Cerebellar cortex (tissue), 1 donor: ENCODE measurements at regions not wholly inside any gene's neighbourhood (a gene's known extent, or its start where the extent isn't known, plus 50 kb on each side); places are given as distances from the start of the nearest gene placed in this dataset.
A peak's percentile ranks its signal among the peaks of the same experiment; 100 is the strongest.

Experiments used
- DNase-seq: peaks from one replicate; pipeline ENCODE4 v3.0.0-alpha.2; 2015; ENCODE audit warnings: low spot score

- no peak for DNase-seq
Measured at GRCh38 chr1:58430421-58431275, 115.9 kb downstream of the OMA1 start.

DNA sequence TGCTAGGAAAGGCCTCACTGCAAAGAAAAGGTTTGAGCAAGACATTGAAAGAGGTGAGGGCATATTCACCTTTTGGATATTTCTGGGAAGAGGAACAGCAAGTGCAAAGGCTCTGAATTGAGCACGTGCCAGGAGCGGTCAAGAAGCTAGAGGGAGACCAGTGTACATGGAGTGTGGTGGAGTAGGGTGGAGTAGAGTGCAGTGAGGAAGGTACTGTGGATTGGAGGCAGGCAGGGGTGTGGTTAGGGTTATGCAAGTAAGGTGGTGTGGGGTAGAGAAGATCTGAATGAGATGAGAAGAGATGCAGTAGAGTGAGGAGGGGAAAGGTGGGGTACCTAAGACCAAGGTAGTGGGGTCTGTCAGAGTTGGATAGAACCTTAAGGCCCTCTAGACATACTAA lies 119.6 kb downstream of the OMA1 start:
- no peak for DNase-seq

DNA sequence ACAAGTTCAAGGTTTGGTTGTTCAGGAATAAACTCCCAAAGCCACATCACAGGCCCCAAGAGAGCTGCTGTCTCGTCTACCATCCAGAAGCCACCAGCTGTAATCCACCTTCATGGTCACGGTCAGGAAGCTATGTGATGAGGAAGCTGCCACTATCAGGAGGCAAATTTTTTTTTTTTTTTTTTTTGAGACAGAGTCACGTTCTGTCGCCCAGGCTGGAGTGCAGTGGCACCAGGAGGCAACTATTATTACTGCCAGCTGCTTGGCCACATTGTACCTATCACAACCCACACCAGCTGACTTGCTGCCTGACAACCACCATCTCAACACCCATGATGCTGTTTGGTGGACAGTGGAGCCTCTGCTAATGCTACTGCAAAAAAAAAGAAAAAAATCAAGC lies 124.1 kb downstream of the OMA1 start:
- no peak for DNase-seq

DNA sequence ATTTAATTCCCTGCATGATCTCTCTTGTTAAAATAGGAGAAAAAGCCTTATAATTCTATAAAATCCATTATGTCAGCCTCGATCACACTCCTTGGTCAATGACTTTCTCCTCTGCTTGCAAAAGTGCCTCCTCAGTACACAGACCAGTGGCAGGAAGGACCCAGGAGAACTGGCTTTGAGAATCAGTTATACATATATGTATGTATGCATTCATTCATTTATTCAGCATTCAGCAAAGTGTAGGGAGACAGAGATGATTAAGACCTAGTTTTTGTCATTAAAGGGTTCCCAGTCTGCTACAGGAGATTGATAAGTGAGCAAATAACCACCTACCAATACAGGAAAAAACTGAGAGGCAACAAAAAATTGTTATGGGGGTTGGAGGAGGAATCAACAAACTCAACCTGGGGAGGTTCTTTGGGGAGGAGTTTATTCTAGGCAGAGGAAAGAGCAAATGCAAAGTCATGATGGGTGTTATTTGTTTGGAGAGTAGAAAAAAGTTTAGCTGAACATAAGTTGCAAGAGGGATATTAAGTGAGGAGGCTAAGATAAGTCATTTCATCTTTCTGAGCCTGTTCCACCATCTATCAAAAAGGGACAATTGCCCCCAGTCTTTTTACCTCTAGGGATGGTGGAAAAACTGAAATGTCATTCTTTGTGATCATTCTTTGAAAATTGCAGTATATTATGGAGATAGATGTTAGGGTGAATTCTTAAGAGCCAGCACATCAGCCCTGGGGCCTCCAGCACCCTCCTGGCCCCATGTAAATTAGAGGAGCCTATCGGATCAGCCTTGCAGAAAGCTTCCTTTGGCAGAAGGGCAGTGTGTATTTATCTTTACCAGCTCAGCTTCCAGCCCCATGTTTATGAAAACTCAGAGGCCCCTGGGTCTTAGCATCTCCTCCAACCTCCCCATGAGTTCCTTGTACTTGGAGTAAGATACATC lies 128.0 kb downstream of the OMA1 start:
- DNase-seq = no peak

DNA sequence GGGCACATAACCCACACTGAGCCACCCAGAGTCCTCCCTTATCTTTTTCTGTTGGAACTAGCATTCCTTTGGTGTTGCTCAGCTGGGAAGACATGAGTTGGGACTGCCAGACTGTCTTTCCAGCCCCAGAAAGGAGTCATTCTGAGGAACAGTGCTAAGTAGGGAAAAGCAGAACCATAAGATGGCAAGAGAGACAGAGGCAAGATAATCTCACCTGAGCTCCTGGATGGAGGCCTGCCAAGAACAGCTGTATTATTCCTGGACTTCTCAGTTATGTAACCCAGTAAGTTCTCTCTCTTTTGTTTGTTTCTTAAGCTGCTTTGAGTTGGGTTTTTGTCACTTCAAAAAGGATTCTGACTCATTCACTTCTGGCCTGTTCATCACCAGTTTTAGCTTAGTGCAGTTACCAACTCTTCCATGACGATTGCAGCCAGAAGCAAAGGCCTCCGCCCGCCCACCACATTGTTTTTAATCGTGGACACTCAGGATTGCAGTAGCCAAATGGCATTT lies 134.4 kb downstream of the OMA1 start:
- no peak for DNase-seq

GRCh38 chr1:58409890-58410289 lies 136.6 kb downstream of the OMA1 start:
- DNase-seq = peak; percentile 9

DNA sequence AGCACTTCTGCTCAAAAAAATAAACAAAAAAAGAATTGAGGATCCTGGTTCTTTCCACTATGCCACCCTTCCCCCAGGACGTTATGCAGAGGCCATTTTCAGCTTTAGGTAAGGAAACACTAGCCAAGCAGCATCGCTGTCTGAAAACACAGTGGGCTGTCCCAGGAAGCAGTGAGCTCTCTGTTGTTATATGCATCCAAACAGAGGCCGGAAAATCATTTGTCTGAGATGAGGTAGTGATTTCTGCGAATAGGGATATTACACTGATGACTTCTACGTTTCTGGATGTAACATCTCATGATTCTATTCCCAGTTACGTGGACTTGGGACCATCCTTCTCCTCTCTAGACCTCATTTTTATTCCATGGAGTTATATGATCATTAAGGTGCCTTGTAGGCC lies 137.2 kb downstream of the OMA1 start:
- DNase-seq = no peak

GRCh38 chr1:58406301-58407071 lies 140.0 kb downstream of the OMA1 start:
- DNase-seq = no peak

- DNase-seq = no peak
Measured at GRCh38 chr1:58405660-58406059, 140.9 kb downstream of the OMA1 start.

GRCh38 chr1:58403894-58404293 lies 142.6 kb downstream of the OMA1 start:
- DNase-seq = no peak

GRCh38 chr1:58402444-58402843 lies 144.1 kb downstream of the OMA1 start:
- no peak for DNase-seq

DNA sequence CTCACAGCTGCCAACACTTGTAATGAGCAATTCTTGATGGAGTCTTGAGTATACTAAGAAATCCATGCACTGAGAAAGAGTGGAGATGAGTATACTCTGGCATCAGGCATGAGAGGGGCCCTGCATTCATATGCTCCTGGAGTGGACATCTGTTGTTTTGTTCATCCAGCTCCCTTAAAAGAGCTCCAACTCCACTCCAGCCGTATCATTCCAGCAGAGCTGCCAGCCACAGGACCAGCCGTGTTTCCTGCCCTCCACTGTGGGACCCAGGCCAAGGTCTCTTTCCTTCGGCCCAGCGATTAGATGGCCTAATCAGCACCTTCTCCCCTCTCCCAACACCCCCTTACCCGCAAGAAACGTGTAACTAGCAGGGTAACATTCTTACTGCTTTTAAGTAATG lies 144.5 kb downstream of the OMA1 start:
- peak; percentile 22 for DNase-seq

- DNase-seq = no peak
Measured at GRCh38 chr1:58399176-58399575, 147.3 kb downstream of the OMA1 start.

- no peak for DNase-seq
Measured at GRCh38 chr1:58398714-58399113, 147.8 kb downstream of the OMA1 start.

DNA sequence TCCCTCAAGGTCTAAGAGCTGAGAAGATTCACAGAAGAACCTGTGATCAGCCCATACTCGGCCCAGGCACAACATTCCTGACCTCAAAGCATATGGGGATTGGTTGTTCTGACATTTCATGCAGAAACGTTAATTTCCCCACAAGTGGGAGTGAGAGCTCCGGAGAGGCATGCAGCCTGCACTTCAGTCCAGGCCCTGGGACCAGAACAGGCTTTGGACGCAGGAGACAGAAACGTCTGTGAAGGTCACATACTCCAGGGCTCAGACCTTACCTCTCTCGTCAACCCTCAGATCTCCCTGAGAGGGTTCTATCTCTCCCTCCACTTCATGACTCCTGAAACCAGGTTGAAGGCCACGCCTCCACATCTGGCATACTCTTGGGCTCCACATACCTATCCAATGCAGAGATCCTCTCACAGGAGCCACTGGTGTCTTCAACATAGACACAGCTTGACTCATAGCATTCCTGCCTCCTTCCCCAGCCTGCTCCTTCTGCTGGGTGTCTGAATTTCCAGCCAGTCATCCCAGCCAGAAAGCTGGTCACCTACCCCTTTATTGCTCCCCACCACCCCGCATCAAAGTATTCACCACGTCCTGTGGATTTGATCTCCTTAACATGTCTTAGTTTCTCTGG lies 149.2 kb downstream of the OMA1 start:
- no peak for DNase-seq

- DNase-seq = no peak
Measured at GRCh38 chr1:58396150-58396549, 150.4 kb downstream of the OMA1 start.

GRCh38 chr1:58395355-58395754 lies 151.2 kb downstream of the OMA1 start:
- DNase-seq = no peak

GRCh38 chr1:58392083-58392482 lies 154.4 kb downstream of the OMA1 start:
- no peak for DNase-seq

- DNase-seq = no peak
Measured at GRCh38 chr1:58391514-58391913, 155.0 kb downstream of the OMA1 start.

- no peak for DNase-seq
Measured at GRCh38 chr1:58391056-58391455, 155.5 kb downstream of the OMA1 start.

GRCh38 chr1:58390091-58390490 lies 156.4 kb downstream of the OMA1 start:
- DNase-seq = no peak

DNA sequence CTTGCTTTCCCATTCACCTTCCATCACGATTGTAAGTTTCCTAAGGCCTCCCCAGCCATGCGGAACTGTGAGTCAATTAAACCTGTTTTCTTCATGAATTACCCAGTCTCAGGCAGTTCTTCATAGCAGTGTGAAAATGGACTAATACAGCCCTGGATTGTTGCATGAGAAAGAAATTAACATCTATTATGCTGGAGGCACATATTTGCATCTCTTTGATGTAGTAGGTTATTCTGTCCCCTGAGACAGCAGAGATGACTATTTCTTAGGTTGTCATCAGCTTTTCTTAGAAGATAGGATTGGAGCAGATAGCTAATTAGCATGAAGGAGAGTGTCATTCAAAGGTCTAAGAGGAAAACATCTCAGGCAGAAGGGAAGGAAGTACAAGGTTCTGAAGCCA lies 166.2 kb downstream of the OMA1 start:
- no peak for DNase-seq
